Mesenchymal stem cell (in vitro differentiated cells and primary cell): ENCODE measurements at regions not wholly inside any gene's neighbourhood (a gene's known extent, or its start where the extent isn't known, plus 50 kb on each side); places are given as distances from the start of the nearest gene placed in this dataset.

Experiments
- DNase-seq: peaks from one replicate; pipeline ENCODE4 v3.0.0-alpha.2; 2013
- H2AFZ ChIP-seq: one replicate; pipeline ENCODE4 v1.6.1; 2013; ENCODE audit warnings: low read depth, mild to moderate bottlenecking, control low read depth, inconsistent platforms, low read length, moderate library complexity
- H2AK5ac ChIP-seq: 2 replicates; pipeline ENCODE4 v1.6.1; 2013; ENCODE audit warnings: low read length, moderate library complexity, mild to moderate bottlenecking, inconsistent platforms; ENCODE audit not compliant: severe bottlenecking
- H2BK120ac ChIP-seq: one replicate; pipeline ENCODE4 v1.6.1; 2013; ENCODE audit warnings: low read depth, mild to moderate bottlenecking, inconsistent platforms, low read length, moderate library complexity
- H2BK12ac ChIP-seq, 2 experiments: one replicate each; pipeline ENCODE4 v1.6.1; 2013; ENCODE audit warnings: inconsistent platforms in 2 of 2, low read length in 2 of 2, mild to moderate bottlenecking in 2 of 2, moderate library complexity in 2 of 2, control low read depth in 1 of 2
- H2BK15ac ChIP-seq: one replicate; pipeline ENCODE4 v1.6.1; 2013; ENCODE audit warnings: mild to moderate bottlenecking, low read depth, inconsistent platforms; ENCODE audit not compliant: poor library complexity, severe bottlenecking
- H2BK5ac ChIP-seq: 2 replicates; pipeline ENCODE4 v1.6.1; 2013; ENCODE audit warnings: low read depth, mild to moderate bottlenecking, low read length, control low read depth, inconsistent platforms; ENCODE audit not compliant: poor library complexity, severe bottlenecking
- H3K14ac ChIP-seq, 2 experiments: one replicate each; pipeline ENCODE4 v1.6.1; 2013; ENCODE audit warnings: inconsistent platforms in 2 of 2, low read length in 2 of 2, control low read depth in 1 of 2, mild to moderate bottlenecking in 1 of 2, moderate library complexity in 1 of 2
- H3K18ac ChIP-seq, 2 experiments: one replicate each; pipeline ENCODE4 v1.6.1; 2013; ENCODE audit warnings: inconsistent platforms in 2 of 2, low read length in 2 of 2, control low read depth in 1 of 2, low read depth in 1 of 2, mild to moderate bottlenecking in 1 of 2
- H3K23ac ChIP-seq, 2 experiments: one replicate each; pipeline ENCODE4 v1.6.1; 2013; ENCODE audit warnings: inconsistent platforms in 2 of 2, low read length in 2 of 2, mild to moderate bottlenecking in 2 of 2, moderate library complexity in 2 of 2, control low read depth in 1 of 2
- H3K27ac ChIP-seq: 2 replicates; pipeline ENCODE4 v1.5.1; 2013; ENCODE audit warnings: mild to moderate bottlenecking, moderate library complexity, low read length, control low read depth, inconsistent platforms; ENCODE audit not compliant: poor library complexity, severe bottlenecking
- H3K27me3 ChIP-seq, 2 experiments: 2 replicates each; pipeline versions ENCODE4 v1.6.1 to v1.7.0; 2013; ENCODE audit warnings: low read length in 2 of 2, mild to moderate bottlenecking in 2 of 2, moderate library complexity in 2 of 2, control low read depth in 1 of 2, inconsistent platforms in 1 of 2; ENCODE audit not compliant: control insufficient read depth in 1 of 2, insufficient read depth in 1 of 2
- H3K36me3 ChIP-seq, 2 experiments: 2 replicates each; pipeline versions ENCODE4 v1.6.1 to v1.7.0; 2013; ENCODE audit warnings: low read length in 2 of 2, control low read depth in 1 of 2, inconsistent platforms in 1 of 2, low read depth in 1 of 2, mild to moderate bottlenecking in 1 of 2; ENCODE audit not compliant: insufficient read depth in 2 of 2, control insufficient read depth in 1 of 2
- H3K4ac ChIP-seq, 2 experiments: one replicate each; pipeline ENCODE4 v1.6.1; 2013; ENCODE audit warnings: inconsistent platforms in 2 of 2, low read length in 2 of 2, mild to moderate bottlenecking in 2 of 2, moderate library complexity in 2 of 2, control low read depth in 1 of 2, low read depth in 1 of 2
- H3K4me1 ChIP-seq: 2 replicates; pipeline ENCODE4 v1.6.1; 2013; ENCODE audit warnings: low read depth, low read length, control low read depth; ENCODE audit not compliant: control insufficient read depth, insufficient read depth
- H3K4me2 ChIP-seq: 2 replicates; pipeline ENCODE4 v1.6.1; 2013; ENCODE audit warnings: low read length, mild to moderate bottlenecking, inconsistent platforms; ENCODE audit not compliant: poor library complexity, severe bottlenecking
- H3K4me3 ChIP-seq, 2 experiments: 2 replicates each; pipeline versions ENCODE4 v1.5.1 to v1.7.0; 2013; ENCODE audit warnings: low read length in 2 of 2, mild to moderate bottlenecking in 2 of 2, control low read depth in 1 of 2, low read depth in 1 of 2; ENCODE audit not compliant: insufficient read depth in 1 of 2
- H3K79me1 ChIP-seq: replicated peaks from 2 replicates; pipeline ENCODE4 v1.6.1; 2013; ENCODE audit warnings: mild to moderate bottlenecking, control low read depth, low read length, inconsistent platforms; ENCODE audit not compliant: poor library complexity, severe bottlenecking
- H3K9ac ChIP-seq: 2 replicates; pipeline ENCODE4 v1.7.0; 2013; ENCODE audit warnings: mild to moderate bottlenecking, low read length, moderate library complexity
- H3K9me3 ChIP-seq: 2 replicates; pipeline ENCODE4 v1.7.0; 2013; ENCODE audit warnings: mild to moderate bottlenecking, low read length; ENCODE audit not compliant: control insufficient read depth
- H4K8ac ChIP-seq: one replicate; pipeline ENCODE4 v1.6.1; 2013; ENCODE audit warnings: inconsistent platforms, mild to moderate bottlenecking, low read length, moderate library complexity
- H4K91ac ChIP-seq: one replicate; pipeline ENCODE4 v1.6.1; 2013; ENCODE audit warnings: mild to moderate bottlenecking, low read length, inconsistent platforms
- WGBS: methylation state at CpG from one replicate; pipeline ENCODE4 v1.1.7; 2013; ENCODE audit warnings: mixed read lengths; 5-methylcytosine and 5-hydroxymethylcytosine counted together

DNA sequence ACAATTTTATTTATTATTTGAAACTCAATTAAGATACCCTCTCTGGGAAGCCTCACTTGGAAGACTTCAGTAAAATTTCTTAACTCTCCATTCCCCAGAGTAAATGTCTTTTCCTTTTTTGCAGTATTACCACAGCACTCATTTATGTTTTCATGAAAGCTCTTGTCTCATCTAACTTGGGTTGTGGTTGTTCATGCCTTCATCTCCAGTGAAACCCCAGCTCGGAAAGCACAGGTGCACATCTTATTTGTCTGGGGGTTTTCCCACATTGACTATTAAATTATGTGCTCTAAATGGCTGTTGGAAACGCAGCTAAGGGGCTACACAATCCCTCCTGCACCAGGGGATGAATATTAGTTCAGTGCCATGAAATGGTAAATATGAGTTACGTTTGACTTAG is 954.2 kb upstream of the RAG2 start:
- Histone ChIP-seq H2AFZ (no peak overlapping the region), H3K4ac (no peak overlapping the region), H3K36me3 (no peaks in the 10 kb centered on the region), H3K23ac (no peak overlapping the region), H3K14ac (no peak overlapping the region), H2BK15ac (no peak overlapping the region), H3K9me3 (no peaks in the 10 kb centered on the region), H3K9ac (no peak overlapping the region), H3K4me1 (no peaks in the 10 kb centered on the region), H3K18ac (no peak overlapping the region), H4K91ac (no peak overlapping the region), H3K27ac (no peak overlapping the region), H3K79me1 (no peaks in the 10 kb centered on the region), H2BK120ac (no peak overlapping the region), H3K27me3 (no peaks in the 10 kb centered on the region), H2BK5ac (no peak overlapping the region), H2BK12ac (no peak overlapping the region), H4K8ac (no peak overlapping the region), H3K4me3 (no peak overlapping the region), H3K4me2 (peak overlapping the region; percentile 33), H2AK5ac (no peak overlapping the region)
- WGBS = 70% methylated on average over 2 of the region's 3 CpGs
- no peak for DNase-seq

DNA sequence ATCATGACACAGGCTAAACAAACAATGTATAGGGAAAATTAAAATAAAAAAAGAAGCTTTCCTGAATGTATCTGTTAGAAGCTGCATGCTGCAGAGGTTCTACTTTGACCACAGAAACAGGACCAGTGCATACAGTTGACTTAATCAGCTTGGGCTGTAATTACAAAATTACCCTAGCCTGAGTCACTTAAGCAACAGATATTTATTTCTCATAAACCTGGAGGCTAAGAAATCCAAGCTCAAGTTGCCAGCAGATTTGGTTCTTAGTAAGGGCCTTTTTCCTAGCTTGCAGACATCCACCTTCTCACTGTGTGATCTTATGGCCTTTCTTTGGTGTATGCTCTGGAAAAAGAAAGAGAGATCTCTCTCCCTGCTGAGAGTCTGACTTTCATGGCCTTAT is 946.5 kb upstream of the RAG2 start:
- Histone ChIP-seq H2BK15ac (no peak overlapping the region), H2AFZ (no peak overlapping the region), H3K9ac (no peak overlapping the region), H3K4me1 (no peaks in the 10 kb centered on the region), H3K27ac (no peak overlapping the region), H3K14ac (no peak overlapping the region), H2BK12ac (no peak overlapping the region), H3K4ac (no peak overlapping the region), H3K9me3 (no peaks in the 10 kb centered on the region), H4K8ac (no peak overlapping the region), H3K4me2 (no peak overlapping the region), H3K27me3 (no peaks in the 10 kb centered on the region), H3K79me1 (no peaks in the 10 kb centered on the region), H3K23ac (no peak overlapping the region), H2AK5ac (no peak overlapping the region), H2BK5ac (no peak overlapping the region), H4K91ac (no peak overlapping the region), H3K18ac (no peak overlapping the region), H3K4me3 (no peak overlapping the region), H3K36me3 (no peaks in the 10 kb centered on the region), H2BK120ac (no peak overlapping the region)
- no peak for DNase-seq

DNA sequence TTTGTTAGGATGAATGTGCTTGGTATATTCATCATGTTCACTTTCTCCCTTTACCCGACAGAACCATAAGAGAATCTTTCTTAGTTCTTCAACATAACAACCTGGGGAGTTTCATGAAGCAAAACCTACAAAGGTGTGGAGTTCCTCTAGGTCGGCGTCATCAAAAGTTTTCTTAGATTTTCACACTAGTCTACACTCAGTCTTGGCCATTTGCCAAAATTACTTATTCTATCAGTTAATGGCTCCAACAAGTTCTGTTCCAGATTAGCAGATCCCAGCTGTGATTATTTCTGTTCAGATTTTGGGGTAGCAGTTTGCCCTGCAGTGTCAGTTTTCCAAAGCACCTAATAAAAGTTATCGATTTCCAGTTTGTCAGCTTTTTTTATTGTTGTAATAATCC is 935.8 kb upstream of the RAG2 start:
- DNase-seq = no peak
- WGBS = 100% methylated on average over 4 of the region's 4 CpGs
- Histone ChIP-seq H3K27me3 (no peaks in the 10 kb centered on the region), H2BK15ac (no peak overlapping the region), H4K8ac (no peak overlapping the region), H3K4me2 (no peak overlapping the region), H3K18ac (no peak overlapping the region), H3K23ac (no peak overlapping the region), H3K4me1 (no peaks in the 10 kb centered on the region), H3K36me3 (no peaks in the 10 kb centered on the region), H3K4ac (no peak overlapping the region), H3K9ac (no peak overlapping the region), H2AK5ac (no peak overlapping the region), H3K27ac (no peak overlapping the region), H2BK120ac (no peak overlapping the region), H3K4me3 (no peak overlapping the region), H4K91ac (no peak overlapping the region), H3K79me1 (no peaks in the 10 kb centered on the region), H2BK5ac (no peak overlapping the region), H2BK12ac (no peak overlapping the region), H2AFZ (no peak overlapping the region), H3K9me3 (peaks cover 10% of the 10 kb centered on the region), H3K14ac (no peak overlapping the region)

DNA sequence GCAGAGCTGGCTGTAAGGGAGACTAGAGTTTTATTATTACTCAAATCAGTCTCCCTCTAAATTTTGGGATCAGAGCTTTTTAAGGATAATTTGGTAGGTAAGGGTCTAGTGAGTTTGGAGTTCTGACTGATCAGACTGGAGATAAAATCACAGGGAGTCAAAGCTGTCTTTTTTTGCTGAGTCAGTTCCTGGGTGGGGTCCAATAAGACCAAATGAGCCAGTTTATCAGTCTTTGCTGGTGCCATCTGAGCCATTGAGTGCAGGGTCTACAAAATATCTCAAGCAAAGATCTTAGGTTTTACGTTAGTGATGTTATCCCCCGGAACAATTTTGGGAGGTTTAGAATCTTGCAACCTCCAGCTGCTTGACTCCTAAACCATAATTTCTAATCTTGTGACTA is 935.1 kb upstream of the RAG2 start:
- H4K8ac ChIP-seq = no peak overlapping the region
- H3K9me3 ChIP-seq = peaks cover 12% of the 10 kb centered on the region
- H3K79me1 ChIP-seq = no peaks in the 10 kb centered on the region
- H2AFZ ChIP-seq = no peak overlapping the region
- no peaks in the 10 kb centered on the region for H3K4me1 ChIP-seq
- no peak overlapping the region for H2BK120ac ChIP-seq
- no peak overlapping the region for H3K4ac ChIP-seq
- no peak overlapping the region for H3K4me3 ChIP-seq
- H2BK12ac ChIP-seq = no peak overlapping the region
- WGBS = 95% methylated on average over 2 of the region's 2 CpGs
- H4K91ac ChIP-seq = no peak overlapping the region
- H3K27ac ChIP-seq = no peak overlapping the region
- H2BK15ac ChIP-seq = no peak overlapping the region
- DNase-seq = no peak
- no peaks in the 10 kb centered on the region for H3K27me3 ChIP-seq
- H3K4me2 ChIP-seq = no peak overlapping the region
- H3K36me3 ChIP-seq = no peaks in the 10 kb centered on the region
- no peak overlapping the region for H3K9ac ChIP-seq
- H3K14ac ChIP-seq = no peak overlapping the region
- H3K18ac ChIP-seq = no peak overlapping the region
- no peak overlapping the region for H2AK5ac ChIP-seq
- no peak overlapping the region for H2BK5ac ChIP-seq
- no peak overlapping the region for H3K23ac ChIP-seq
